Stimulated activated memory B cell treated with anti-CD40 and anti-IgM and Interleukin-4, amounts not matched to agents 10 μg/mL and 1 μg/mL and 100 μg/mL, for 72 hours (primary cell): ENCODE measurements at regions not wholly inside any gene's neighbourhood (a gene's known extent, or its start where the extent isn't known, plus 50 kb on each side); places are given as distances from the start of the nearest gene placed in this dataset.
A peak's percentile ranks its signal among the peaks of the same experiment; 100 is the strongest.
"Not testable (repeated sequence)": the region's sequence is repeated elsewhere in the genome, so short reads cannot be mapped to it uniquely, and the experiment has no call there.

ENCODE experiments used
- ATAC-seq: fragments of 150-1000 bp; cut with Tn5 transposase; 2 replicates; pipeline ENCODE4 v1.10.0; 2021
- H3K27ac Mint-ChIP-seq: one replicate; pipeline ENCODE4 v1.8.0; 2022; ENCODE audit warnings: mild to moderate bottlenecking, mixed read lengths
- H3K27me3 Mint-ChIP-seq: one replicate; pipeline ENCODE4 v1.8.0; 2022; ENCODE audit warnings: mixed read lengths
- H3K36me3 Mint-ChIP-seq: one replicate; pipeline ENCODE4 v1.8.0; 2022; ENCODE audit warnings: mixed read lengths
- H3K4me1 Mint-ChIP-seq: one replicate; pipeline ENCODE4 v1.8.0; 2022; ENCODE audit warnings: mixed read lengths
- H3K4me3 Mint-ChIP-seq: one replicate; pipeline ENCODE4 v1.8.0; 2022; ENCODE audit warnings: mild to moderate bottlenecking, moderate library complexity, mixed read lengths
- H3K9me3 Mint-ChIP-seq: one replicate; pipeline ENCODE4 v1.8.0; 2022; ENCODE audit warnings: mixed read lengths

- no peak for ATAC-seq
- Mint-ChIP-seq H3K9me3 (no peaks in the 10 kb centered on the region), H3K27me3 (no peaks in the 10 kb centered on the region), H3K4me1 (no peaks in the 10 kb centered on the region), H3K4me3 (no peak overlapping the region), H3K27ac (no peak overlapping the region), H3K36me3 (no peaks in the 10 kb centered on the region)
Measured at GRCh38 chr18:1503847-1504246, 599.2 kb downstream of the ADCYAP1 start.

- H3K4me1 Mint-ChIP-seq = no peaks in the 10 kb centered on the region
- no peaks in the 10 kb centered on the region for H3K36me3 Mint-ChIP-seq
- H3K27ac Mint-ChIP-seq = no peak overlapping the region
- no peaks in the 10 kb centered on the region for H3K27me3 Mint-ChIP-seq
- H3K4me3 Mint-ChIP-seq = no peak overlapping the region
- no peaks in the 10 kb centered on the region for H3K9me3 Mint-ChIP-seq
- no peak for ATAC-seq
Measured at GRCh38 chr18:1505856-1506255, 601.2 kb downstream of the ADCYAP1 start.

GRCh38 chr18:1510542-1511179, 606.0 kb downstream of the ADCYAP1 start:
- peak; percentile 28 for ATAC-seq
- H3K36me3 Mint-ChIP-seq = no peaks in the 10 kb centered on the region
- H3K27ac Mint-ChIP-seq = no peak overlapping the region
- H3K4me3 Mint-ChIP-seq = no peak overlapping the region
- H3K4me1 Mint-ChIP-seq = no peaks in the 10 kb centered on the region
- H3K9me3 Mint-ChIP-seq = no peaks in the 10 kb centered on the region
- no peaks in the 10 kb centered on the region for H3K27me3 Mint-ChIP-seq

- no peaks in the 10 kb centered on the region for H3K4me1 Mint-ChIP-seq
- ATAC-seq = no peak
- no peak overlapping the region for H3K4me3 Mint-ChIP-seq
- H3K27me3 Mint-ChIP-seq = no peaks in the 10 kb centered on the region
- H3K9me3 Mint-ChIP-seq = no peaks in the 10 kb centered on the region
- no peaks in the 10 kb centered on the region for H3K36me3 Mint-ChIP-seq
- H3K27ac Mint-ChIP-seq = no peak overlapping the region
Measured at GRCh38 chr18:1511619-1512311, 607.1 kb downstream of the ADCYAP1 start.

- Mint-ChIP-seq H3K4me1 (no peaks in the 10 kb centered on the region), H3K27me3 (no peaks in the 10 kb centered on the region), H3K36me3 (no peaks in the 10 kb centered on the region), H3K4me3 (no peak overlapping the region), H3K27ac (no peak overlapping the region), H3K9me3 (no peaks in the 10 kb centered on the region)
- no peak for ATAC-seq
Measured at GRCh38 chr18:1513519-1513918, 608.8 kb downstream of the ADCYAP1 start.

- not testable (repeated sequence) for ATAC-seq, H3K9me3 Mint-ChIP-seq, H3K4me3 Mint-ChIP-seq, H3K27ac Mint-ChIP-seq, H3K27me3 Mint-ChIP-seq, H3K4me1 Mint-ChIP-seq, H3K36me3 Mint-ChIP-seq
Measured at GRCh38 chr18:1521588-1522248, 617.0 kb downstream of the ADCYAP1 start.

- ATAC-seq = no peak
- Mint-ChIP-seq H3K9me3 (no peaks in the 10 kb centered on the region), H3K27ac (no peak overlapping the region)
Measured at GRCh38 chr18:1522249-1522615, 617.6 kb downstream of the ADCYAP1 start.

GRCh38 chr18:1526991-1527390, 622.3 kb downstream of the ADCYAP1 start:
- Mint-ChIP-seq H3K9me3 (peaks cover 7% of the 10 kb centered on the region), H3K36me3 (no peaks in the 10 kb centered on the region), H3K27me3 (no peaks in the 10 kb centered on the region), H3K4me1 (no peaks in the 10 kb centered on the region), H3K4me3 (no peak overlapping the region), H3K27ac (no peak overlapping the region)
- no peak for ATAC-seq

More at GRCh38 chr18:1522249-1522615, 617.6 kb downstream of the ADCYAP1 start:
- Mint-ChIP-seq H3K4me3 (no peak overlapping the region), H3K4me1 (no peaks in the 10 kb centered on the region), H3K36me3 (no peaks in the 10 kb centered on the region), H3K27me3 (no peaks in the 10 kb centered on the region)

- no peak overlapping the region for H3K4me3 Mint-ChIP-seq
- peaks cover 7% of the 10 kb centered on the region for H3K9me3 Mint-ChIP-seq
- no peaks in the 10 kb centered on the region for H3K4me1 Mint-ChIP-seq
- ATAC-seq = no peak
- H3K36me3 Mint-ChIP-seq = no peaks in the 10 kb centered on the region
- no peaks in the 10 kb centered on the region for H3K27me3 Mint-ChIP-seq
- H3K27ac Mint-ChIP-seq = no peak overlapping the region
Measured at GRCh38 chr18:1527805-1528204, 623.1 kb downstream of the ADCYAP1 start.

GRCh38 chr18:1528447-1528846, 623.8 kb downstream of the ADCYAP1 start:
- Mint-ChIP-seq H3K27ac (no peak overlapping the region), H3K36me3 (no peaks in the 10 kb centered on the region), H3K4me1 (no peaks in the 10 kb centered on the region), H3K9me3 (peaks cover 7% of the 10 kb centered on the region), H3K4me3 (no peak overlapping the region), H3K27me3 (no peaks in the 10 kb centered on the region)
- no peak for ATAC-seq

GRCh38 chr18:1528964-1529509, 624.4 kb downstream of the ADCYAP1 start:
- Mint-ChIP-seq H3K4me3 (no peak overlapping the region), H3K4me1 (no peaks in the 10 kb centered on the region), H3K36me3 (no peaks in the 10 kb centered on the region), H3K27ac (no peak overlapping the region), H3K9me3 (peaks cover 7% of the 10 kb centered on the region), H3K27me3 (no peaks in the 10 kb centered on the region)
- ATAC-seq = no peak

GRCh38 chr18:1530650-1531049, 626.0 kb downstream of the ADCYAP1 start:
- Mint-ChIP-seq H3K27ac (no peak overlapping the region), H3K9me3 (peaks cover 7% of the 10 kb centered on the region), H3K27me3 (no peaks in the 10 kb centered on the region), H3K4me1 (no peaks in the 10 kb centered on the region), H3K4me3 (no peak overlapping the region), H3K36me3 (no peaks in the 10 kb centered on the region)
- ATAC-seq = no peak

GRCh38 chr18:1539276-1539675, 634.6 kb downstream of the ADCYAP1 start:
- Mint-ChIP-seq H3K4me3 (no peak overlapping the region), H3K36me3 (no peaks in the 10 kb centered on the region), H3K27me3 (no peaks in the 10 kb centered on the region), H3K9me3 (no peaks in the 10 kb centered on the region), H3K27ac (no peak overlapping the region), H3K4me1 (no peaks in the 10 kb centered on the region)
- ATAC-seq = no peak

- H3K36me3 Mint-ChIP-seq = no peaks in the 10 kb centered on the region
- ATAC-seq = no peak
- no peak overlapping the region for H3K27ac Mint-ChIP-seq
- H3K4me1 Mint-ChIP-seq = no peaks in the 10 kb centered on the region
- H3K9me3 Mint-ChIP-seq = no peaks in the 10 kb centered on the region
- no peaks in the 10 kb centered on the region for H3K27me3 Mint-ChIP-seq
- no peak overlapping the region for H3K4me3 Mint-ChIP-seq
Measured at GRCh38 chr18:1541478-1541877, 636.8 kb downstream of the ADCYAP1 start.

- H3K36me3 Mint-ChIP-seq = no peaks in the 10 kb centered on the region
Measured at GRCh38 chr18:1542230-1542774, 637.6 kb downstream of the ADCYAP1 start.

More at GRCh38 chr18:1542230-1542774, 637.6 kb downstream of the ADCYAP1 start:
- no peak overlapping the region for H3K4me3 Mint-ChIP-seq
- no peaks in the 10 kb centered on the region for H3K27me3 Mint-ChIP-seq
- ATAC-seq = no peak
- no peaks in the 10 kb centered on the region for H3K9me3 Mint-ChIP-seq
- H3K27ac Mint-ChIP-seq = no peak overlapping the region
- no peaks in the 10 kb centered on the region for H3K4me1 Mint-ChIP-seq
